SIG-M5 treated with dmso at 0.1 percent for 504 hours (cell line): ENCODE measurements at regions not wholly inside any gene's neighbourhood (a gene's known extent, or its start where the extent isn't known, plus 50 kb on each side); places are given as distances from the start of the nearest gene placed in this dataset.
A peak's percentile ranks its signal among the peaks of the same experiment; 100 is the strongest.

ENCODE experiments used
- DNase-seq: peaks from one replicate; lab custom pipeline; 2025; ENCODE audit not compliant: unreplicated experiment; lab: John Stamatoyannopoulos, UW

DNA sequence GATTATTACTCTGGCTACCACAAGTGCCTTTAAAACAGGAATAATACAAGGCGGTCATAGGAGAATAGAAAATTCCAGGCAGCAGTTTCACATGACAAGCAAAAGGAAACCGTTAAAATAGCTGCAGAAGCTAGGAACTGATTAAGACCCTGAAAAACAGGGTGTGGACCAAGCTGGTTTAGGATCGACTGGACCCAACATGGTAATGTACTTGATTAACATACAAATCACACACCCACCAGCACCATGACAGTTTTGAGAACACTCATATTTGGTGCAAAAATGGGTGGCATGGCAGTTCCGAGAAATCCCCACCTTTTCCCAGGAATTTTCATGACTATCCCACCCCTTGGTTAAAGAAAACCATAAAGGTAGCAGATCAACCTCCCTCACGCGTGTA, 51.9 kb upstream of the TMEM163 start:
- DNase-seq = no peak

DNA sequence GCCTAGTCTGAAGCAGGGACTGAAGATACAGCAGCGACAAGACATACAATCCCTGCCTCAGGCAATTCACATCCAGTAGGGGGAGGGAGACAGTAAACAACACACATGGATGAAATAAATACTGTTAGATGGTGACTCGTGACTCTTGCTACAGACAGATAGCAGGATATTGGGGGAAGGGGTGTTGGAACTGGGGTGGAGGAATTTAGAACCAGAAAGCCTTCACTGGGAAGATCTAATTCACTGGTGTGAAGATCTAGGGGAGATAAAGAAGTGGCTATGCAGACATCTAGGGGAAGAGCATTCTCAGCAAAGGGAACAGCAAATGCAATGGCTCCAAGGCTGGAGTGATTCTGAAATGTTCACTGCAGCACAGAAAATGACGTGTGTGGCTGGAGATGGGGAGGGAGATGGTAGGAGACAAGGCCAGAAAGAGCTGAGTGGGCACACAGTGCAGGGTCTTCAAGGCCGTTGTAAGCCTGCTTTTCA, 52.6 kb upstream of the TMEM163 start:
- DNase-seq = no peak

DNA sequence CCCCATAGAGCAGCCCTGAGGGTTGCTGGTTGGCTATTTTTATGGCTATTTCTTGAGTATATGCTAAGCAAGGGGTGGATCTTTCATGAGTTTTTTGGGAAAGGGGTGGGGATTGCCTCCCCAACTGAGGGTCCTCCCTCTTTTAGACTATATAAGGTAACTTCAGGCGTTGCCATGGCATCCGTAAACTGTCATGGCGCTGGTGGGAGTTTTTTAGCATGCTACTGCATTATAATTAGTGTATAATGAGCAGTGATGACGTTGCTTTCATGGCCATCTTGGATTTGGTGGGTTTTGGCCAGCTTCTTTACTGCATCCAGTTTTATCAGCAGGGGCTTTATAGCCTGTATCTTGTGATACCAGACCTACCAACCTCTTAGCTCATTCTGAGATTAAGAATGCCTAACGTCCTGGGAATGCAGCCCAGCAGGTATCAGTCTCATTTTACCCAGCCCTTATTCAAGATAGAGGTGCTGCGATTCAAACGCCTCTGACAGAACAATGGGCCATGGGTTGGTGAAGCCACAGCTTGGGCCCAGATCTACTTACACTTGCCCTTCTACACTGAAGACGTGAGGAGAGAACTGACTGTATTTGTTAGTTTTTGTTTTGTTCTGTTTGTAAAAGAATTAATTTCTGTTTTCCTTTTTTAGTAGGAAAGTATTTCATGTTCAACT, 53.8 kb upstream of the TMEM163 start:
- DNase-seq = no peak

DNA sequence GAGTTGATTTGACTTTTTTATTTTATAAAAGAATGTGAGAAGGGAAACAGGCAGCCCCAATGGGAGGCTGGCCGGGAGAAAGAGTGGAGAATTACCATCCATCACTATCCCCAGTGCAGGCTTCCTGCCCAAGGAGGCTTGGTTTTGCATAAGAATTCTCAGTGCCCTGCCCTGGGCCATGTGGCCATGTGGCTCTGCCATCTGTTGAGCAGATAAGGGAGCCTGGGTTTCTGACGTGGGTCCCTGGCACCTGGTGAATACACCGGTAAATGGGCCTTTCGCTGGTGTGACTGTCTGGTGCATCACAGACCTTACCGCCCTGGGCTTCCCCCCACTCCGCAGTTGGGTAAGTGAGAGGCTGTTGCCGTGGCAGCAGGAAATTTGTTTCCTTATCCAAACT, 54.5 kb upstream of the TMEM163 start:
- no peak for DNase-seq

DNA sequence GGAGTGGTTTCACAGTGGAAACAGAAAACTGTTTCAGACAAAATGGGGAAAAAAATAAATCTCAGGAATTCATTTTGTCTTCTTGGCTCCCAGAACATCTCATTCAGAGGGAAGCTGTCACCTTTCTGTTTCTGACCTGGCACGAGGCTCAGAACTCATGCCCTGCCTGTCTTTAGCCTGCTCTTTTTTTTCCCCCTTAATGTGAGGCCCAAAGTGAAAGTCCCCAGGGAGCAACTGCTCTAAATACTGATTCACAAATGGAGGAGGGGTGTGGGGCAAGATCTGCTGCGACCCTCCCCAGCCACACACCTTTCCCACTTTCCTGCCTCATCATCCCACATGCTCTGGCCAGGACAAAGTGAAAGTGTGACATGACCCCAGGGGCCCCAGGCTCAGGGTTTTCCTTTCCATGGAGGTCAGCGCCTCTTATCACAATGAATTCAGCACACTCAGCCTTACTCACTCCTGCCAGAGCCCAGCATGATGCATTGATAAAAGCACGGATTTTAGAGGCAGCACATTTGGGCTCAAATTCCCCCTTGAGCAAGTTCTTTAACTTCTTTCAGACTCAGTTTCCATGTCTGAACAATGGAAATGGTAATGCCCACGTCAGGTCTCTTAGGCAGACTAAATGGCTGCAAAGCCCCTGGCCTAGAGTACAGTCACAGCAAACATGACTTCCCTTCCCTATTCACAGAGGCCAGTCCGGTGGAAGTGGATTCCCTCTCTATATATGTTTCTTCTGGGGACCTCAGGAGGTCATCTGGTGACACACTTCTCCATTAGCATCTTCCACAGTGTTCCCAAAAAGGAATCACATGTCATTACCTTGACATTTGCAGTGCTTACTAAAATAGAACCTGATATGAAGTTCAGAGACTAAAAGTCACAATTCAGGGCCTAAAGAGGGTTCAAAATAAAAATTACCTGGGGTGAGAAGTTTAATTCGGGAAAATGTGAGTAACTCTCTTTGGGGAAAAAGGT, 55.3 kb upstream of the TMEM163 start:
- DNase-seq = no peak

DNA sequence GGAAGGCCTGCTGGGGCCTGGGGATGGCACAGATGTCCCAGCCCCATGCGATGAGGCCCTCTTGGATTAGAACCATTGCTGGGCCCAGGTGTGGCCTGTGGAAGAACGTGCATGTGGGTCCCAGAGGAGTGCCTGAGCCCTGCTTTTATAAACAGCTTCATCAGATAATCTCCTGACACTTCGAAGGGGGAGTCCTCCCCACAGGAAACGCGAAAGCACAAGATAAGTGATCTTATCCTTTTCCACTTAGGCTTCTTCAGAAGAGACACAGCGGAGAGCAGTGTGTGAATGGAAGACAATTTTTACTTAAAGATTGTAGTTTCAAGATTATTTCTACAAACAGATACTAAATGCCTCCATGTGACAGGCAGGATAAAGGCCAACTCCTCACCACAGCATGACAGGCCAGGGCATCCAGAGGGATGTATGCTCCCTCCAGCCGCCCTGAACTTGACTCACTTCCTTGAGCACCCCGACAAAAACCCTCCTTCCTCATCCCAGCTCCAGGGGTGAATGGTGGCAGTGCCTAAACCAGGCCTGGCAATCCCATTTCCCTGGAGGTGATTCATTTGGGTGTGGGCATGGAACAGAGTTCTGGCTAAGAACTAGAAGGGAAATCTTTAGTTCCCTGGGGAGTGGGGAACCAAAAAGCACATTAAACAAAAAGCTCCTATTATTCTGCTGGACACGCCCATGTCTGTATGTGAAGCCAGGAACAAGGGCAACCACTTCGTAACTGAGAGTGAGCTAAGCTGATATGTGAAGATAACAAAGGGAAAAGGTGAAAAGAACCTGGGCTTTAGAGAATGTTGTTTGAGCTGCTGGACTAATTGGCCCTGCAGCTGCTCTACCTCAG, 56.2 kb upstream of the TMEM163 start:
- DNase-seq = no peak

DNA sequence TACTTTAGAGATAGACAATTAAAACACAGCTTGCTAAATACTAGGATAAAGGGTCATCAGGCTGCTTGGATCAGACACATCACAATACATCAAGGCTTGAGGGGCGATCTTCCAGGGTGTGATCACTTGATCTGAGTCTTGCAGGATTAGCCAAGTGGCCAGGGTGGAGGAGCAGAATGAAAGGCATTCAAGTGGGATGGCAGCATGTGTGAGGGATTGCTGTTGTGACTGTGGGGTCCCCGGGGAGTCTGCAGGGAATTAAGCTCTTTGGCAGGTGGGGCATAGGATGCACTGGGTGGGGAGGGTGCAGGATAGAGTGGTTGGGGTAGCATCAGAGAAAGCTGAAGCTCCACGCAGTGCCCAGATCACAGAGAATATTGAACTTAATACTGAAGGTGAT, 58.0 kb upstream of the TMEM163 start:
- no peak for DNase-seq

DNA sequence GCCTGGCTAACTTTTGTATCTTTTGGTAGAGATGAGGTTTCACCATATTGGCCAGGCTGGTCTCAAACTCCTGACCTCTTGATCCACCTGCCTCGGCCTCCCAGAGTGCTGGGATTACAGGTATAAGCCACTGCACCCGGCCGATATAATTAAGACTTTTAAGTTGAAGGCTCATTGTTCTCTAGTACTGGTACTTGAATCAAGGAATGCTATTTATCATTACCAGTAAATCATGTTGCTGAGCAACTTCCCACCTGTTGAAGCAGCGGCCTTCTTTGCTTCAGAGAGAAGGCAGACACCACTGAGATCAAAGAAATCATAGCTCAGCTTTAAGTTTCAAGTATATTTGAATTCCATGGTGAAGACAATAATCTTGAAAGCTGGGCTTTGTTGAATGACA, 58.8 kb upstream of the TMEM163 start:
- no peak for DNase-seq

DNA sequence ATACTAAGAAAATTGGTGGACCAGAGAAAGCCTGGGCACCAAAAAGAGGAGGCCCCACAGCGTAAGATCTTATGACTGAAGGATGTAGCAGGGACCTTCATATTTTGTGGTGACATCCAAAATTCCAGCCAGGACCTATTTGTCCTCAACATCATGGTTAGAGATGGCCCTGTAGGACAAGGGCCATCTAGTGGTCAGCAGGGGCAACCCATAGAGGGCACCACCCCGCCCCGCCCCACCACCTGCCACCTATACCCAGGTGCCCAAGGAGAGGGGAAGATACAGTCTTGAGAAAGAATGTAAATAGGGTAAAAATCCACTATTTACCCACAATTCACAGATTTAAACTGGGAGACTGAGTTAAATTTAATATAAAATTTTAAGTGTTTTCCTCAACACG, 59.6 kb upstream of the TMEM163 start:
- no peak for DNase-seq

DNA sequence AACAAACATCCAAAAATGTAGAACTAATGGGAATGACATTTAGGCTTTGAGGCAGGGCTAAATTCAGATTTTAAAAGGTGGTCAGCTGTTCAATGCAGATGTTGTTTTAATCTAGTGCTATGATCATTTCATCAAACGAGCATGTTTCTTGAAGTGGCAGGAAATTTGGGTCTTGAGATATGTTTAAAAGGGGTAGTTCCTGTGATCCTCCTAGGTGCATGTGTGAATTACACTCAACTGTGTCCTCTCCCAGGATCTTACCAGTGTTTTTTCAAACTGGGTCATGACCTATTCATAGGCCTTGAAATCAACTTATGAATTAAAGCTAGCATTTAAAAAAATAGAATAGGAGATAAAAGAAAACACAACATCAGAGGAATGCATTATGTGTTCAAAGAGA, 57.4 kb upstream of the ACMSD start:
- no peak for DNase-seq

DNA sequence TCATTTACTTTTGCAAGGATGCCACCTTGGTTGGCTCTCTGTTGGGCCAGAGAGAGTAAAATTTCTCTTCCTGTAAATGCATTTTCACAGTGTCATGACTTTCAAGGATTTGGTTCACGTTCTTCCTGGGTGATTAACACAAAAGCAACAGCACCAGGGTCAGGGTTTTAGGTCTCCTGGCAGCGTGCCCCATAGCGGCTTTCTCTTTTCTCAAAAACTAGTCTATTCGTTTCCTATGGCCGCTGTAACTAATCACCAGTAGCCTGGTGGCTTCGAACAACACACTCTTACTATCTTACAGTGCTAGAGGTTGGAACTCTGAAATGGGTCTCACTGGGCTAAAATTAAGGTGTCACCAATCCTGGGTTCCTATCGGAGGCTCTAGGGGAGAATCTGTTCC, 56.3 kb upstream of the ACMSD start:
- no peak for DNase-seq

DNA sequence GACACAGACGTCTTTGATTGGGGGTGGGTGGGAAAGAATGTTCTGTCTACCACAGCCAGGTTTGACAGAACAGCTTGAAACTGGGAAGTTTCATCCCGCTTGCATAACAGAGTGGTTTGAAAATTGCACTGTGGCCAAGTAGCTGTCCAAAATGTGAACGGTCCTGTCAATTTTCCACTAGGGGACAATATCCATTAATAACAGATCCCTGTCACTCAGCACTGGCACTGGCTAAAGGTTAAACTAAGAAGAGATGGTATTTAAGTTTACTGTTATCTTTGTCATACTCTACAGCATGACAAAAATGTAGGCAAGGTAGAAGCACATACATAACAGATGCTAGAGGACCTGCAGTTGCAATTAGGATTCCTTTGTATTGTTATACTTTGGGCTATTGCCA, 55.6 kb upstream of the ACMSD start:
- no peak for DNase-seq

DNA sequence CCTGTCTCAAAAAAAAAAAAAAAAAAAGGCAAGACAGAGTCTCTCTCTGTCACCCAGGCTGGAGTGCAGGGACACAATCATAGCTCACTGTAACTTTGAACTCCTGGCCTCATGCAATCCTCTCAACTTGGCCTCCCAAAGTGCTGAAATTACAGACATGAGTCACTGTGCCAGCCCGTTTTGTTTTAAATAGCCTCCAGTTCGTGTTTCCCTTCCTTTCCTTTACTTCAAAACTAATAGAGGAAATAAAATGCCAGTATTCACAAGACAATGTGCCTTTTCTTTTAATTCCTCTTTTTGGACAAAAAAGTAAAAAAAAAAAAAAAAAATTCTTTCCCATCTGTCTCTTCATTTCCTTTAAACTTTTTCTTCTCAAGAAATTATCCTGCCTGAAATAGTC, 54.5 kb upstream of the ACMSD start:
- peak; percentile 58 for DNase-seq

DNA sequence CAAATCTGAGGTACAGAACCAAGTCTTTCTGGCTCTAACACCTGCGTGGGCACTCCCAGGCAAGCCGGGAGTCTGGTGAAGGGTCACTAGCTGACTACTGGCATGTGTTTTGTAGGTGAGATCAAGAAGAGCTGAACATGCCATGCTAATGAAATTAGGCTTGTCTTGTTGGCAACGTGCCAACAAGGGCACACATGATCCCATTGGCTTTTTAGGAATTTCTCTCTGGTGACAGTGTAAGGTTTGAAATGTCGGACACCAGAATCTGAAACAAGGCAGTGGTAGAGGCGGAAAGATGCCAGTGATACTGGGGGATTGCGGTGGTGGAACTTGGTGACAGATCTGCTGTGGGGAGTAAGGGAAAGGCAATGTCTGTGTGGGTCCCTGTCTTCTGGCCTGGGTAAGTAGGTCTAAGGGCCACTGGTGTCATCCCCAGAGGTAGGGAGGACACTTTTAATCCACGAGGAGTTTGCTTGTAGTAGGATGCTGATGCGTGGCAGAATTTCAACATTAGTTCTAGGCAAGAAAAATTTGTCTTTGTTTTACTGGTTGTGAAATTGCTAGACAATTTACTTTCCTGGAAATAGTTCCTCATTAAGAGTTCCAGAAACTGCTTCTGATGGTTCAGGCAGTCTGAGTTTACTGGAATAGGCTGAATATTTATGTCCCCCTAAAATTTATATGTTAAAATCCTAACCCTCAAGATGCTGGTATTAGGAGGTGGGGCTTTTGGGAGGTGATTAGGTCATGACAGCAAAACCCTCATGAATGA, 52.6 kb upstream of the ACMSD start:
- DNase-seq = no peak

DNA sequence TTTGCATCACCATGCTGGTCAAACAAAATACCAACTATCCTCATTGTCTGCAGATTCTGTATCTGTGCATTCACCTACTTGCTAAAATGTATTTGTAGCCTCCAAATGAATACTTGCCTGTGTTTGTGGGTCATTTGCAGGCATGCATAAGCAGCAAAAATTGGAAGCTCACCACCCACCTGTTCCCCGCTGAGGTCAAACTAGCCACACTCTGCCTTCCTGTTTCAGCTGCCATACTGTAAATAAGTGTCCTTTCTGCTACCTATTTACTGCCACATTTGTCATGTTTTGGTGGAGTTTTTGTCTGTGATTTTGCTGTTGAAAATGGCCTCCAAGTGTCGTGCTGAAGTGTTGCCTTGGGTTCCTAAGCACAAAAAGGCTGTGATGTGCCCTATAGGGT, 50.0 kb upstream of the ACMSD start:
- no peak for DNase-seq
